GM12878 (cell line): ENCODE measurements at regions not wholly inside any gene's neighbourhood (a gene's known extent, or its start where the extent isn't known, plus 50 kb on each side); places are given as distances from the start of the nearest gene placed in this dataset.
A peak's percentile ranks its signal among the peaks of the same experiment; 100 is the strongest.

ENCODE experiments used
- ATF2 ChIP-seq: IDR thresholded peaks from 2 replicates; pipeline ENCODE4 v1.6.1; 2012; ENCODE audit warnings: low read length, inconsistent platforms
- BMI1 ChIP-seq: fragments of 450-650 bp; IDR thresholded peaks from 2 replicates; pipeline ENCODE4 v1.6.1; 2016; ENCODE audit warnings: mild to moderate bottlenecking, moderate library complexity, borderline replicate concordance
- BRCA1 ChIP-seq: IDR thresholded peaks from 2 replicates; pipeline ENCODE4 v1.6.1; 2011; ENCODE audit warnings: low read depth, low read length, improper control_type of control experiment
- CREB1 ChIP-seq: IDR thresholded peaks from 2 replicates; pipeline ENCODE4 v1.6.1; 2012; ENCODE audit warnings: low read depth, mild to moderate bottlenecking, inconsistent platforms
- CUX1 ChIP-seq: IDR thresholded peaks from 2 replicates; pipeline ENCODE4 v1.6.1; 2012; ENCODE audit warnings: improper control_type of control experiment, low read depth, low read length; ENCODE audit not compliant: insufficient replicate concordance
- EED ChIP-seq: sonication (generic); IDR thresholded peaks from 2 replicates; pipeline ENCODE4 v1.6.1; 2016; ENCODE audit warnings: antibody characterized with exemption, low read depth
- EP300 ChIP-seq, 2 experiments: fragments of 150-350 bp in 1 of 2; IDR thresholded peaks; 2 replicates each; pipeline ENCODE4 v1.6.1; 2011 to 2012; ENCODE audit warnings: low read depth in 2 of 2, low read length in 2 of 2, borderline replicate concordance in 1 of 2, improper control_type of control experiment in 1 of 2, inconsistent platforms in 1 of 2; ENCODE audit not compliant: control insufficient read depth in 1 of 2
- FOXK2 ChIP-seq: fragments of 450-650 bp; IDR thresholded peaks from 2 replicates; pipeline ENCODE4 v1.6.1; 2017; ENCODE audit warnings: mild to moderate bottlenecking, moderate library complexity
- HDAC6 ChIP-seq: fragments of 200-600 bp; sonication (generic); IDR thresholded peaks from one replicate; pipeline ENCODE4 v1.8.0; 2017; ENCODE audit warnings: antibody characterized with exemption; ENCODE audit not compliant: unreplicated experiment
- IRF4 ChIP-seq: IDR thresholded peaks from 2 replicates; pipeline ENCODE4 v1.6.1; 2011; ENCODE audit warnings: low read depth, low read length
- MXI1 ChIP-seq: fragments of 150-350 bp; IDR thresholded peaks from 2 replicates; pipeline ENCODE4 v1.6.1; 2011; ENCODE audit warnings: low read depth, mild to moderate bottlenecking, inconsistent platforms, low read length, improper control_type of control experiment
- MYB ChIP-seq: fragments of 150-350 bp; IDR thresholded peaks from 2 replicates; pipeline ENCODE4 v1.6.1; 2014; ENCODE audit warnings: mild to moderate bottlenecking, low read depth, low read length, borderline replicate concordance
- MYC ChIP-seq: IDR thresholded peaks from 2 replicates; pipeline ENCODE4 v1.6.1; 2011; ENCODE audit warnings: mild to moderate bottlenecking, low read length, moderate library complexity, inconsistent platforms; ENCODE audit not compliant: insufficient read depth, insufficient replicate concordance, insufficient read length, severe bottlenecking
- PKNOX1 ChIP-seq: fragments of 450-650 bp; IDR thresholded peaks from 2 replicates; pipeline ENCODE4 v1.6.1; 2016; ENCODE audit warnings: mild to moderate bottlenecking
- POLR2AphosphoS2 ChIP-seq: IDR thresholded peaks from 2 replicates; pipeline ENCODE4 v1.6.1; 2011; ENCODE audit warnings: low read depth, mild to moderate bottlenecking, low read length, improper control_type of control experiment, moderate library complexity
- SIN3A ChIP-seq: IDR thresholded peaks from 2 replicates; pipeline ENCODE4 v1.6.1; 2012; ENCODE audit warnings: low read depth, low read length, improper control_type of control experiment
- SMARCA5 ChIP-seq: fragments of 450-650 bp; IDR thresholded peaks from 2 replicates; pipeline ENCODE4 v1.6.1; 2017; ENCODE audit warnings: mild to moderate bottlenecking
- SMC3 ChIP-seq: IDR thresholded peaks from 2 replicates; pipeline ENCODE4 v1.6.1; 2011; ENCODE audit warnings: low read length, improper control_type of control experiment, borderline replicate concordance
- SPI1 ChIP-seq: IDR thresholded peaks from 2 replicates; pipeline ENCODE4 v1.6.1; 2011; ENCODE audit warnings: low read depth, mild to moderate bottlenecking, low read length, moderate library complexity, borderline replicate concordance; ENCODE audit not compliant: insufficient read depth
- SREBF1 ChIP-seq: IDR thresholded peaks from 2 replicates; pipeline ENCODE4 v1.6.1; 2012; ENCODE audit warnings: mild to moderate bottlenecking, low read length
- SREBF2 ChIP-seq: IDR thresholded peaks from 2 replicates; pipeline ENCODE4 v1.6.1; 2012; ENCODE audit warnings: mild to moderate bottlenecking, low read length
- TAF1 ChIP-seq: IDR thresholded peaks from 2 replicates; pipeline ENCODE4 v1.6.1; 2011; ENCODE audit warnings: mild to moderate bottlenecking, low read depth, low read length, borderline replicate concordance
- YBX1 ChIP-seq: fragments of 450-650 bp; IDR thresholded peaks from 2 replicates; pipeline ENCODE4 v1.6.1; 2016; ENCODE audit warnings: antibody characterized with exemption

- TF ChIP-seq ATF2 (no peak), IRF4 (no peak), YBX1 (no peak), BMI1 (no peak), EED (peak; percentile 40), PKNOX1 (no peak), HDAC6 (no peak), SMC3 (no peak), MYC (no peak), CREB1 (peak; percentile 33; the same call in 1 of the 2 replicates), FOXK2 (no peak), BRCA1 (no peak), MYB (no peak), MXI1 (no peak), POLR2AphosphoS2 (no peak), SREBF1 (no peak), SMARCA5 (no peak), SIN3A (no peak), EP300 (IDR thresholded peaks at IDR 0.05; ENCODE audit: borderline replicate concordance in 1 of 2, control insufficient read depth in 1 of 2, low read depth in 2 of 2, low read length in 2 of 2) (peak in 1 of 2 experiments; percentile 64; a peak in 3 of 4 replicates), CUX1 (peak; percentile 24), SREBF2 (no peak), SPI1 (peak; percentile 78; the same call in 1 of the 2 replicates), TAF1 (no peak)
Measured at GRCh38 chr1:38173848-38174247, 127.3 kb upstream of the POU3F1 start (continued).
